ENCODE measurements at regions not wholly inside any gene's neighbourhood (a gene's known extent, or its start where the extent isn't known, plus 50 kb on each side); places are given as distances from the start of the nearest gene placed in this dataset.
"Not testable (repeated sequence)": the region's sequence is repeated elsewhere in the genome, so short reads cannot be mapped to it uniquely, and the experiment has no call there.

DNA sequence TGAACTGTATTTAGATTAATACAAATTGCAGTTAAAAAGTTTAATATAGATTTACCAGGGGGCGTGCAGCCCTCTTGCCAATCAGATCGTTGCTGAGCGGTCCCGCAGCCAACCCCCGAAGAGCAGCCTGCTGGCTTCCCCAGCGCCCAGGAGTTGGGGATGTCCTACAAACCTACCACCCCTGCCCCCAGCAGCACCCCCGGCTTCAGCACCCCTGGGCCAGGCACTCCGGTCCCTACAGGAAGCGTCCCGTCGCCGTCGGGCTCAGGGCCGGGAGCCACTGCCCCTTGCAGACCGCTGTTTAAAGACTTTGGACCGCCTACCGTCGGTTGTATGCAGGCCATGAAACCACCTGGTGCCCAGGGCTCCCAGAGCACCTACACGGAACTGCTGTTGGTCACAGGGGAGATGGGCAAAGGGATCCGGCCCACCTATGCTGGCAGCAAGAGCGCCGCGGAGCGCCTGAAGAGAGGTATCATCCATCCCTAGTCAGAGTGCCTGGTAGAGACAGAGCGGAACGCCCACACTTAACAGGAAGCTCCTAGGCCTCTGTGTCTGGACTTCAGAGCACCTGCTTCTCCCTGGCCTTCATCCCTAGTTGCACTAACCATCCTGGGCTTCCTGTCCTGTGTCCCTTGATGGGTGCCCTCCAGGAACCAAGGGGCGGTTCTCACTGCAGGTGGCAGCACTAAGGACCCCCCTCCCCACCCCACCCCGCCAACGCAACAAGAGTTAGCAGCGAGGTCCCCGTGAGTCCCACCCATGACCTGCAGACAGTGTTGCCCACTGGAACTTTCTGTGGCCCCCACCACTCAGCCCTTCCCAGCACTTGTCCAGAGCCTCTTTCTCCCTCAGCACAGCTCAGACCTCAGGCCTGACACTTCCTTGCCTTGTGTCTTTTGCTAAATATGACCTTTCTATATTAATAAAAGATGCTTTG, 91.5 kb upstream of the ZNG1F start:
- not testable (repeated sequence) for TF ChIP-seq POLR2A, POU2F2 (IDR thresholded peaks at IDR 0.05; ENCODE audit: low read depth, low read length)

All from GM12891 (cell line).